ENCODE measurements at regions not wholly inside any gene's neighbourhood (a gene's known extent, or its start where the extent isn't known, plus 50 kb on each side); places are given as distances from the start of the nearest gene placed in this dataset.

GRCh38 chr14:104282332-104283196 lies 144.2 kb downstream of the KIF26A start:
- Histone ChIP-seq H3K4me3 (ENCODE audit: low read length in 3 of 3) (no peak overlapping the region), H3K9me3 (ENCODE audit: control insufficient read depth in 2 of 3, insufficient read depth in 1 of 3, low read length in 3 of 3) (no peaks in the 10 kb centered on the region), H3K4me1 (ENCODE audit: control insufficient read depth in 2 of 3, insufficient read depth in 2 of 3, low read depth in 1 of 3, low read length in 3 of 3) (no peaks in the 10 kb centered on the region), H3K9ac (ENCODE audit: low read length in 3 of 3) (no peak overlapping the region), H3K36me3 (ENCODE audit: control insufficient read depth in 2 of 3, insufficient read depth in 3 of 3, low read length in 3 of 3) (no peaks in the 10 kb centered on the region), H3K27ac (ENCODE audit: low read depth in 2 of 2, low read length in 2 of 2) (no peak overlapping the region), H3K27me3 (ENCODE audit: control insufficient read depth, insufficient read depth, low read length) (no peaks in the 10 kb centered on the region)
- FAIRE-seq (no peak), DNase-seq (peak; percentile 53 to 64 (median 62))
- no peak for TF ChIP-seq CTCF (IDR thresholded peaks at IDR 0.05; ENCODE audit: borderline replicate concordance, extremely low read depth, insufficient read depth)
- intact Hi-C loops (cut with DNase I): no loop called here

GRCh38 chr14:104283197-104284106 lies 145.1 kb downstream of the KIF26A start:
- Histone ChIP-seq H3K9me3 (ENCODE audit: control insufficient read depth in 2 of 3, insufficient read depth in 1 of 3, low read length in 3 of 3) (no peaks in the 10 kb centered on the region), H3K4me3 (ENCODE audit: low read length in 3 of 3) (no peak overlapping the region), H3K36me3 (ENCODE audit: control insufficient read depth in 2 of 3, insufficient read depth in 3 of 3, low read length in 3 of 3) (no peaks in the 10 kb centered on the region), H3K4me1 (ENCODE audit: control insufficient read depth in 2 of 3, insufficient read depth in 2 of 3, low read depth in 1 of 3, low read length in 3 of 3) (no peaks in the 10 kb centered on the region), H3K27ac (ENCODE audit: low read depth in 2 of 2, low read length in 2 of 2) (no peak overlapping the region), H3K27me3 (ENCODE audit: control insufficient read depth, insufficient read depth, low read length) (no peaks in the 10 kb centered on the region), H3K9ac (ENCODE audit: low read length in 3 of 3) (no peak overlapping the region)
- no peak for FAIRE-seq
- peak; percentile 58 to 77 (median 69) for DNase-seq
- no peak for TF ChIP-seq CTCF (IDR thresholded peaks at IDR 0.05; ENCODE audit: borderline replicate concordance, extremely low read depth, insufficient read depth)
- intact Hi-C loops (cut with DNase I): no loop called here

GRCh38 chr14:104284107-104284592 lies 145.8 kb downstream of the KIF26A start:
- TF ChIP-seq CTCF (IDR thresholded peaks at IDR 0.05; ENCODE audit: borderline replicate concordance, extremely low read depth, insufficient read depth): no peak
- Histone ChIP-seq H3K27ac (ENCODE audit: low read depth in 2 of 2, low read length in 2 of 2) (no peak overlapping the region), H3K9ac (ENCODE audit: low read length in 3 of 3) (no peak overlapping the region), H3K4me1 (ENCODE audit: control insufficient read depth in 2 of 3, insufficient read depth in 2 of 3, low read depth in 1 of 3, low read length in 3 of 3) (no peaks in the 10 kb centered on the region), H3K27me3 (ENCODE audit: control insufficient read depth, insufficient read depth, low read length) (no peaks in the 10 kb centered on the region), H3K4me3 (ENCODE audit: low read length in 3 of 3) (no peak overlapping the region), H3K9me3 (ENCODE audit: control insufficient read depth in 2 of 3, insufficient read depth in 1 of 3, low read length in 3 of 3) (no peaks in the 10 kb centered on the region), H3K36me3 (ENCODE audit: control insufficient read depth in 2 of 3, insufficient read depth in 3 of 3, low read length in 3 of 3) (no peaks in the 10 kb centered on the region)
- FAIRE-seq: no peak
- intact Hi-C loops (cut with DNase I): no loop called here
- DNase-seq: peak in 2 of 5 donors; percentile 61 to 65
